Osteocyte (in vitro differentiated cells): ENCODE measurements at regions not wholly inside any gene's neighbourhood (a gene's known extent, or its start where the extent isn't known, plus 50 kb on each side); places are given as distances from the start of the nearest gene placed in this dataset.

Experiments
- DNase-seq: peaks from one replicate; pipeline ENCODE4 v3.0.0; 2021; ENCODE audit warnings: mixed read lengths; ENCODE audit not compliant: unreplicated experiment; ENCODE audit errors: extremely low spot score
- H3K27ac Mint-ChIP-seq: one replicate; pipeline ENCODE4 v1.8.0; 2021; ENCODE audit warnings: mild to moderate bottlenecking, mixed read lengths; ENCODE audit not compliant: unreplicated experiment
- H3K27me3 Mint-ChIP-seq: one replicate; pipeline ENCODE4 v1.8.0; 2021; ENCODE audit warnings: mixed read lengths; ENCODE audit not compliant: unreplicated experiment
- H3K36me3 Mint-ChIP-seq: one replicate; pipeline ENCODE4 v1.8.0; 2021; ENCODE audit warnings: mixed read lengths; ENCODE audit not compliant: unreplicated experiment
- H3K4me1 Mint-ChIP-seq: one replicate; pipeline ENCODE4 v1.8.0; 2021; ENCODE audit warnings: mixed read lengths; ENCODE audit not compliant: unreplicated experiment
- H3K4me3 Mint-ChIP-seq: one replicate; pipeline ENCODE4 v1.8.0; 2021; ENCODE audit warnings: mild to moderate bottlenecking, moderate library complexity, mixed read lengths; ENCODE audit not compliant: unreplicated experiment
- H3K9me3 Mint-ChIP-seq: one replicate; pipeline ENCODE4 v1.8.0; 2021; ENCODE audit warnings: mixed read lengths; ENCODE audit not compliant: unreplicated experiment
- TF ChIP-seq, protein P1 (sequence below): fragments of 200-600 bp; sonication (generic); IDR thresholded peaks from 2 replicates; pipeline ENCODE4 v1.5.0; 2021; ENCODE audit warnings: antibody characterized with exemption, mild to moderate bottlenecking, moderate library complexity

DNA sequence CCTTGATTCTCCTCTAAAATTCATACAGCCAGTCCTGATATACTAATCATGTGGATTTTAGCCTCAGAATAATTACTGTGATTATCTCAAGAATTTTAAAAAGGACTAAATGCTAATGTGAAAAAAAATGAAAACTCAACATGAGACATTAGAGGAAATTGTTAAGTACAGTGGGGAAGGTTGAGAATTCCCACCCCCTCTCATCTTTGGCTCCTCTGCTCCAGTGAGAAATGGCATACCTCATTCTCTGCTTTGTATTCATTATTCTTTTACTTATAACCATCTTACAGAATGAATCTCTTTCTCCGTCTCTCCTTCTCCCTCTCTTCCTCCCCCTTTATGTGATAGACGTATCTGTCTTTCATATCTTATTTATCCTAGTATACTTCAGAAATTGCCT is 70.9 kb downstream of the DIRAS3 start:
- peaks cover 4% of the 10 kb centered on the region for H3K4me1 Mint-ChIP-seq
- H3K27ac Mint-ChIP-seq, result no peak overlapping the region
- H3K4me3 Mint-ChIP-seq, result no peak overlapping the region
- DNase-seq, result no peak
- no peaks in the 10 kb centered on the region for H3K36me3 Mint-ChIP-seq
- no peaks in the 10 kb centered on the region for H3K9me3 Mint-ChIP-seq
- TF ChIP-seq, protein P1, sequence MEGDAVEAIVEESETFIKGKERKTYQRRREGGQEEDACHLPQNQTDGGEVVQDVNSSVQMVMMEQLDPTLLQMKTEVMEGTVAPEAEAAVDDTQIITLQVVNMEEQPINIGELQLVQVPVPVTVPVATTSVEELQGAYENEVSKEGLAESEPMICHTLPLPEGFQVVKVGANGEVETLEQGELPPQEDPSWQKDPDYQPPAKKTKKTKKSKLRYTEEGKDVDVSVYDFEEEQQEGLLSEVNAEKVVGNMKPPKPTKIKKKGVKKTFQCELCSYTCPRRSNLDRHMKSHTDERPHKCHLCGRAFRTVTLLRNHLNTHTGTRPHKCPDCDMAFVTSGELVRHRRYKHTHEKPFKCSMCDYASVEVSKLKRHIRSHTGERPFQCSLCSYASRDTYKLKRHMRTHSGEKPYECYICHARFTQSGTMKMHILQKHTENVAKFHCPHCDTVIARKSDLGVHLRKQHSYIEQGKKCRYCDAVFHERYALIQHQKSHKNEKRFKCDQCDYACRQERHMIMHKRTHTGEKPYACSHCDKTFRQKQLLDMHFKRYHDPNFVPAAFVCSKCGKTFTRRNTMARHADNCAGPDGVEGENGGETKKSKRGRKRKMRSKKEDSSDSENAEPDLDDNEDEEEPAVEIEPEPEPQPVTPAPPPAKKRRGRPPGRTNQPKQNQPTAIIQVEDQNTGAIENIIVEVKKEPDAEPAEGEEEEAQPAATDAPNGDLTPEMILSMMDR, result no peak
- no peaks in the 10 kb centered on the region for H3K27me3 Mint-ChIP-seq

DNA sequence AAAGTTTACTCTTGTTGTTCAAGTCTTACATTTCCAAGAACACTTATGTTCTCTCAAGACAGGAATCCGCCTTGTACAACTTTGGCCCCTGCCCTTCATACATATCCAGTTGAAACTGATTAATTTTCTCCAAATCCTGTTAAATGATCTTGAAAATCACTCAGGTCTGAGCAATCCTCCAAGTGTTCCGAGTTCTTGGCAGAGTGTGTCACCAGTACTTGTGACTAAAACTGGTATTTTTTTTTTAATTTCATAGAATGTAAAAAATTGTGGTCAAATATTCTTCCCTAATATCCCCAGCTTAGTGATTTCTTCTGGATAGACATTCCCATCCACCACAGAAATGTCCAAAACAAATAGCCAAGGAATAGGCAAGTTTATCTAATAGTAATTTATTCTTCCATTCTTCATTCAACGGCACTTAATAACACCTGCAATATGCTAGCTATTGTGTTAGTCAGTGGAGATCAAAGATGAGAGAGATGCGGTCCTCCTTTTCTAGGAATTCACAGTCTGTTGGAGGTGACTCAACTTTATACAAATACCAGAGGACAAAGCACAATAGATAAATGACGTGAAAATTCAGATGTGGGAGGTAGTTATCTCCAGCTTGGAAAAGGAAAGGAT is 71.4 kb downstream of the DIRAS3 start:
- Mint-ChIP-seq H3K4me1 (peaks cover 4% of the 10 kb centered on the region), H3K27ac (no peak overlapping the region), H3K4me3 (no peak overlapping the region), H3K36me3 (no peaks in the 10 kb centered on the region), H3K9me3 (no peaks in the 10 kb centered on the region), H3K27me3 (no peaks in the 10 kb centered on the region)
- DNase-seq, result no peak
- TF ChIP-seq, protein P1, result no peak

DNA sequence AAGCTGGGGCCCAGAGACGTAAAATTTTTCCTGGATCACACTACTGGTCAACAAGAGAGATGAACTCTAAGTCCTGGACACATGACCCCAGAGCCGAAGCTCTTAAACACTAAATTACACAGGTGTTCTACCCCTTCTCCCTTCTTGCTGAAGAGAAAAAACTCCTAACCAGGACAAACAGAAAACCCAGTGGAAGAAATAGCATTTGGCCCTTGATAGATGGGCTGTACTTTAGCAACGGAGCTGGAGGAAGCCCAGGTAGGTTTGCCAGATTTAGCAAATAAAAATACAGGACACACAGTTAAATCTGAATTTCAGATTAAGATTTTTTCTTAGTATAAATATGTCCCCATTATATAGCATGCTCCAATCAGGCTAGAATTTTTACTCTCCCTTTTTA is 72.7 kb downstream of the DIRAS3 start:
- Mint-ChIP-seq H3K27me3 (no peaks in the 10 kb centered on the region), H3K9me3 (no peaks in the 10 kb centered on the region), H3K36me3 (no peaks in the 10 kb centered on the region), H3K4me3 (no peak overlapping the region), H3K27ac (no peak overlapping the region), H3K4me1 (peaks cover 4% of the 10 kb centered on the region)
- TF ChIP-seq, protein P1, result no peak
- DNase-seq, result no peak

DNA sequence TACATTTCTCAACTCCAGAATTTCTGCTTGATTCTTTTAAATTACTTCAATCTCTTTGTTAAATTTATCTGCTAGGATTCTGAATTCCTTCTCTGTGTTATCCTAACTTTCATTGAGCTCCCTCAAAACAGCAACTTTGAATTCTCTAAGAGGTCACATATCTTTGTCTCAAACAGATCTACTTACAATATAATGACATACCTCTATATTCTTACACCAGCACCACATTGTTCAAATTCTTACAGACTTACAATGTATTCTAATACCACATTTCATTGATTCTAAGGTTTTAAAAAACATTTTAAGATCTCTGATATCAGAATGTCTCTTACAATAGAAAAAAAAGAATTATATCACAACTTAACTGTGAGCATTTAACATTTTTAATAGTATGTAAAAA is 77.4 kb downstream of the DIRAS3 start:
- H3K27me3 Mint-ChIP-seq, result no peaks in the 10 kb centered on the region
- no peaks in the 10 kb centered on the region for H3K9me3 Mint-ChIP-seq
- no peak overlapping the region for H3K4me3 Mint-ChIP-seq
- peaks cover 13% of the 10 kb centered on the region for H3K4me1 Mint-ChIP-seq
- TF ChIP-seq, protein P1, result no peak
- H3K36me3 Mint-ChIP-seq, result no peaks in the 10 kb centered on the region
- no peak overlapping the region for H3K27ac Mint-ChIP-seq
- DNase-seq, result no peak

DNA sequence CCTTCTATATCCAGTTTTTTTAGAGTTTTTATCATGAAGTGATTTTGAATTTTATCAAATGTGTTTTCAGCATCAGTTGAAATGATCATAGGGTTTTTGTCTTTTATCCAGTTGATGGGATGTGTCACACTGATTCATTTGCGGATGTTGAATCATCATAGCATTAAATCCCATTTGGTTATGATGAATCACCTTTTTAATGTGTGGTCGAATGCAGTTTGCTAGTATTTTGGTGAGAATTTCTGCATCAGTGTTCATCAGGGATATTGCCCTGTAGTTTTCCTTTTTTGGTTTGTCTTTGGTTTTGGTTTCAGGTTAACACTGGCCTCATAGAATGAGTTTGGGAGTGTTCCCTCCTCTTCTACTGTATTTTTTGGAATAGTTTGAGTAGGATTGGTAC is 80.3 kb downstream of the DIRAS3 start:
- Mint-ChIP-seq H3K4me3 (no peak overlapping the region), H3K36me3 (no peaks in the 10 kb centered on the region), H3K27me3 (no peaks in the 10 kb centered on the region), H3K4me1 (peaks cover 13% of the 10 kb centered on the region), H3K9me3 (no peaks in the 10 kb centered on the region), H3K27ac (no peak overlapping the region)
- DNase-seq, result no peak
- TF ChIP-seq, protein P1, result no peak
